Fibroblast of lung (primary cell): ENCODE measurements at regions not wholly inside any gene's neighbourhood (a gene's known extent, or its start where the extent isn't known, plus 50 kb on each side); places are given as distances from the start of the nearest gene placed in this dataset.

ENCODE experiments used
- EZH2 ChIP-seq: IDR thresholded peaks from 2 replicates; pipeline ENCODE4 v1.5.1; 2012; ENCODE audit warnings: low read length, control low read depth, mild to moderate bottlenecking; ENCODE audit errors: missing control alignments
- TF ChIP-seq, protein P1 (sequence below), 2 donors: IDR thresholded peaks in 1 of 2; conservative IDR thresholded peaks in 1 of 2; 1 replicate in 1 of 2; 2 replicates in 1 of 2; pipeline ENCODE4 v1.5.1; 2011 to 2012; ENCODE audit warnings: low read length in 2 of 2, control low read depth in 1 of 2, inconsistent platforms in 1 of 2, low read depth in 1 of 2, mild to moderate bottlenecking in 1 of 2

DNA sequence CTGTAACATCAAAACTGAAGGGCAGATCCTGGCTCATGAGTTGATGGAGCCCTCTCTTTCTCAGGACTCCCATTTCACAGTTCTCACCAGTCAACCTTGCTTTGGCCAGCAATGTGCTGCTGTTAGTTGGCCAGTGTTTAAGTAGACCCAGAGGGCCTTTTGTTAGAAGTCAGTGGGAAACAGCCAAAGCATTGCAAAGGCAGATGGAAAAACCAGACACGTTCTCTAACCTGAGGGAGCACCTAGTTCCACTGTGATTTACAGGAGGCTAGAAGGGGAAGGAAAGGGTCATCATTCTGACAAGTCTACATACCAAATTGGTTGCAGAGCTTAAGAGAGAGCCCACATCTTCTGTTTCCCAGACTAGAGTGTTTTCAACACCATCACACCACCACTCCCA is 196.4 kb downstream of the OPA1 start:
- TF ChIP-seq, protein P1, sequence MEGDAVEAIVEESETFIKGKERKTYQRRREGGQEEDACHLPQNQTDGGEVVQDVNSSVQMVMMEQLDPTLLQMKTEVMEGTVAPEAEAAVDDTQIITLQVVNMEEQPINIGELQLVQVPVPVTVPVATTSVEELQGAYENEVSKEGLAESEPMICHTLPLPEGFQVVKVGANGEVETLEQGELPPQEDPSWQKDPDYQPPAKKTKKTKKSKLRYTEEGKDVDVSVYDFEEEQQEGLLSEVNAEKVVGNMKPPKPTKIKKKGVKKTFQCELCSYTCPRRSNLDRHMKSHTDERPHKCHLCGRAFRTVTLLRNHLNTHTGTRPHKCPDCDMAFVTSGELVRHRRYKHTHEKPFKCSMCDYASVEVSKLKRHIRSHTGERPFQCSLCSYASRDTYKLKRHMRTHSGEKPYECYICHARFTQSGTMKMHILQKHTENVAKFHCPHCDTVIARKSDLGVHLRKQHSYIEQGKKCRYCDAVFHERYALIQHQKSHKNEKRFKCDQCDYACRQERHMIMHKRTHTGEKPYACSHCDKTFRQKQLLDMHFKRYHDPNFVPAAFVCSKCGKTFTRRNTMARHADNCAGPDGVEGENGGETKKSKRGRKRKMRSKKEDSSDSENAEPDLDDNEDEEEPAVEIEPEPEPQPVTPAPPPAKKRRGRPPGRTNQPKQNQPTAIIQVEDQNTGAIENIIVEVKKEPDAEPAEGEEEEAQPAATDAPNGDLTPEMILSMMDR (conservative IDR thresholded peaks at IDR 0.05 in 1 of 2, IDR thresholded peaks at IDR 0.05 in 1 of 2; ENCODE audit: low read depth in 1 of 2, low read length in 2 of 2) = no peak
- TF ChIP-seq EZH2 = no peak
